DOHH2 (cell line): ENCODE measurements at regions not wholly inside any gene's neighbourhood (a gene's known extent, or its start where the extent isn't known, plus 50 kb on each side); places are given as distances from the start of the nearest gene placed in this dataset.

ENCODE experiments used
- H3F3A ChIP-seq: fragments of 200-600 bp; sonication (generic), shearing (Covaris generic); 2 replicates; pipeline ENCODE4 v1.6.0; 2016; ENCODE audit warnings: antibody characterized with exemption, mild to moderate bottlenecking; ENCODE audit not compliant: control insufficient read depth, insufficient read depth
- H3K27ac ChIP-seq: fragments of 200-600 bp; sonication (generic); 2 replicates; pipeline ENCODE4 v1.5.1; 2014; ENCODE audit warnings: low read depth, mild to moderate bottlenecking, low read length, moderate library complexity
- H3K27me3 ChIP-seq: fragments of 200-600 bp; sonication (generic); 2 replicates; pipeline ENCODE4 v1.6.1; 2014; ENCODE audit warnings: mild to moderate bottlenecking, low read length, mixed read lengths; ENCODE audit not compliant: control insufficient read depth
- H3K36me3 ChIP-seq: fragments of 200-600 bp; sonication (generic); 2 replicates; pipeline ENCODE4 v1.6.1; 2014; ENCODE audit warnings: mild to moderate bottlenecking, low read length, moderate library complexity, mixed read lengths; ENCODE audit not compliant: control insufficient read depth
- H3K4me1 ChIP-seq: fragments of 200-600 bp; sonication (generic); 2 replicates; pipeline ENCODE4 v1.6.1; 2014; ENCODE audit warnings: mild to moderate bottlenecking, low read length, mixed read lengths; ENCODE audit not compliant: control insufficient read depth
- H3K4me2 ChIP-seq: fragments of 200-600 bp; sonication (generic); 2 replicates; pipeline ENCODE4 v1.6.0; 2014; ENCODE audit warnings: mild to moderate bottlenecking, low read length, moderate library complexity
- H3K4me3 ChIP-seq: fragments of 200-600 bp; sonication (generic); 2 replicates; pipeline ENCODE4 v1.5.1; 2014; ENCODE audit warnings: mild to moderate bottlenecking, low read length, mixed read lengths
- H3K79me2 ChIP-seq: fragments of 200-600 bp; sonication (generic); 2 replicates; pipeline ENCODE4 v1.6.1; 2014; ENCODE audit warnings: mild to moderate bottlenecking, low read length, mixed read lengths; ENCODE audit not compliant: control insufficient read depth
- H3K9me2 ChIP-seq: fragments of 200-600 bp; sonication (generic); replicated peaks from 2 replicates; pipeline ENCODE4 v1.6.1; 2014; ENCODE audit warnings: mild to moderate bottlenecking, low read length, mixed read lengths; ENCODE audit not compliant: control insufficient read depth
- H3K9me3 ChIP-seq: fragments of 200-600 bp; sonication (generic); 2 replicates; pipeline ENCODE4 v1.6.1; 2014; ENCODE audit warnings: antibody characterized with exemption, low read length, mixed read lengths; ENCODE audit not compliant: control insufficient read depth, insufficient read depth
- H4K20me1 ChIP-seq: fragments of 200-600 bp; sonication (generic); 2 replicates; pipeline ENCODE4 v1.6.0; 2014; ENCODE audit warnings: low read depth, mild to moderate bottlenecking, antibody characterized with exemption, low read length, moderate library complexity; ENCODE audit not compliant: control insufficient read depth, insufficient read depth
- EZH2phosphoT487 ChIP-seq: fragments of 200-600 bp; sonication (generic); IDR thresholded peaks from 2 replicates; pipeline ENCODE4 v1.6.1; 2017; ENCODE audit warnings: borderline replicate concordance, mild to moderate bottlenecking, antibody characterized with exemption, low read length, moderate library complexity, mixed read lengths
- TF ChIP-seq, protein P1 (sequence below): fragments of 200-600 bp; sonication (generic); IDR thresholded peaks from one replicate; pipeline ENCODE4 v1.5.1; 2014; ENCODE audit warnings: antibody characterized with exemption, mild to moderate bottlenecking, low read depth, low read length; ENCODE audit not compliant: poor library complexity, severe bottlenecking

DNA sequence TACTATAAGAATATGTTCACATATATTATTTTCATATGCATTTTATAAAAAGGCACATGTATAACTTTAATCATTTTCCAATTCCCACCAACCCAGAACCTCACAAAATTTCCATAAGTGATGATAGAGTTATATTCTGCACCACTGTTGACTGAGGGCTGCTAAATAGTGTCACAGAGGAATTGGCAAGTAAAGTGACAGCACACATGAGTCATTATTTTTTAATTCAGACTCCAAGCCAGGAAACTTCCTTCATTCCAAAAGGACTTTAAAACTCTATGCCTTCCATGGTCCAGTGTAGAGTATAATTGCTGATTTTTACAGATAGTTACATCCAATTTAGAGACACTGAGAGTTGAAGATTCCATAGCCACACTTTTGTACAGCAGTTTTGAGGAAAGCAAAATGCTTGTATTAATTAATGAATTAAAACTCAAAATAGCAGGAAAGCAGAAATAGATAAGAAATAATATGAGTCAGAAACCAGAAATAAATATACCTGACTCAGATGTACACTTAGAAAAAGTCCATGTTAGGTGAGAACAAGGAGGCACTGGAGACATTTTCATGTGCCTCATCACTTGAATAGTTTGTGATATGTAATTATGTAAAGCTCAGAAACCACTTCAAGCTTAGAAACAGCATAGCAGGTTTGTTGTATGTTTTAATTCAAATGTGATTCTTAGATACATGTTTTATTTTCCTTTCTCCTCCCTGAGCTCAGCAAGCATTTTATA lies 425.2 kb upstream of the OPRM1 start:
- H3K79me2 ChIP-seq = no peaks in the 10 kb centered on the region
- H3K4me1 ChIP-seq = no peaks in the 10 kb centered on the region
- no peaks in the 10 kb centered on the region for H3K9me3 ChIP-seq
- H3K9me2 ChIP-seq = no peaks in the 10 kb centered on the region
- H3K27ac ChIP-seq = no peak overlapping the region
- no peaks in the 10 kb centered on the region for H3K36me3 ChIP-seq
- no peaks in the 10 kb centered on the region for H4K20me1 ChIP-seq
- H3K27me3 ChIP-seq = no peaks in the 10 kb centered on the region
- TF ChIP-seq EZH2phosphoT487 = no peak
- TF ChIP-seq, protein P1, sequence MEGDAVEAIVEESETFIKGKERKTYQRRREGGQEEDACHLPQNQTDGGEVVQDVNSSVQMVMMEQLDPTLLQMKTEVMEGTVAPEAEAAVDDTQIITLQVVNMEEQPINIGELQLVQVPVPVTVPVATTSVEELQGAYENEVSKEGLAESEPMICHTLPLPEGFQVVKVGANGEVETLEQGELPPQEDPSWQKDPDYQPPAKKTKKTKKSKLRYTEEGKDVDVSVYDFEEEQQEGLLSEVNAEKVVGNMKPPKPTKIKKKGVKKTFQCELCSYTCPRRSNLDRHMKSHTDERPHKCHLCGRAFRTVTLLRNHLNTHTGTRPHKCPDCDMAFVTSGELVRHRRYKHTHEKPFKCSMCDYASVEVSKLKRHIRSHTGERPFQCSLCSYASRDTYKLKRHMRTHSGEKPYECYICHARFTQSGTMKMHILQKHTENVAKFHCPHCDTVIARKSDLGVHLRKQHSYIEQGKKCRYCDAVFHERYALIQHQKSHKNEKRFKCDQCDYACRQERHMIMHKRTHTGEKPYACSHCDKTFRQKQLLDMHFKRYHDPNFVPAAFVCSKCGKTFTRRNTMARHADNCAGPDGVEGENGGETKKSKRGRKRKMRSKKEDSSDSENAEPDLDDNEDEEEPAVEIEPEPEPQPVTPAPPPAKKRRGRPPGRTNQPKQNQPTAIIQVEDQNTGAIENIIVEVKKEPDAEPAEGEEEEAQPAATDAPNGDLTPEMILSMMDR = no peak
- no peak overlapping the region for H3K4me3 ChIP-seq
- no peaks in the 10 kb centered on the region for H3F3A ChIP-seq
- no peak overlapping the region for H3K4me2 ChIP-seq

DNA sequence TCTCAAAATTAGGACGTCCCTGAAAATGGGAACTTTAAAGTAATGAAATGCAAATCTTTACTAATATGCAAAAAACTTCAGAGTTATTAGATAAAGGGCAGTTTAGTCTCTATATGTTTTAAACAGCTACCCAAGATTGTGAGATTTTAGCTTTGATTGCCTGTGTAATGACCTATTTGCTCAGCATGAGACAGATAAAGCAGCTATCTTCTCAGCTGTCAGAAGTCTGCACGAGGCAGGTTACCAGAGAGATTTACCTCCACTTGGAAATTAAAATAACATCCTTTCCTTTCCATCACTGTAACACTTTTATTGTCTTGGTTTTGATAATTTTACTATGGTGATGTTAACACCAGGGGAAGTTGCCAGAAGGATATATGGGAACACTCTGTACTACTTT lies 436.6 kb upstream of the OPRM1 start:
- H3K4me3 ChIP-seq = no peak overlapping the region
- no peak overlapping the region for H3K4me2 ChIP-seq
- no peaks in the 10 kb centered on the region for H3K9me3 ChIP-seq
- no peaks in the 10 kb centered on the region for H3K36me3 ChIP-seq
- no peak overlapping the region for H3K27ac ChIP-seq
- TF ChIP-seq EZH2phosphoT487 = no peak
- TF ChIP-seq, protein P1 = no peak
- no peaks in the 10 kb centered on the region for H3K9me2 ChIP-seq
- no peaks in the 10 kb centered on the region for H3K79me2 ChIP-seq
- H3K4me1 ChIP-seq = no peaks in the 10 kb centered on the region
- H3F3A ChIP-seq = no peaks in the 10 kb centered on the region
- no peaks in the 10 kb centered on the region for H4K20me1 ChIP-seq
- H3K27me3 ChIP-seq = no peaks in the 10 kb centered on the region

DNA sequence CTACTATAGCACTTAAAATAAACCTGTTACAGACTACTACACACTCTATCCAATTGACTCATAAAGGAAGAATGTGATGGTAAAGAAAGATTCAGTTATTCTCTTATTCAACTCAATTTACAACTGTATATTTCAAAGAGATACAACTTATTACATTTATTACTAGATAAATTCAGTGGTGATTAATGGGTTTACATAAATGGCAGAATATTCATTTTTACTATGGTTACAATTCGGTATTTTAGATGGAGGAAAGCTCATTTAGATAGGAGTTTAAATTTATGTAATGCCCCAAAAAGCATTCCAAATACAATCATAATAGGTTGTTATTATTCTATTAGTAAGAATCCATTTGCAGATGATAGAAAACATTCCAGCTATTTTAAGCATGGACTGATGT lies 439.1 kb upstream of the OPRM1 start:
- H3K79me2 ChIP-seq = no peaks in the 10 kb centered on the region
- no peaks in the 10 kb centered on the region for H3K27me3 ChIP-seq
- H3K9me2 ChIP-seq = no peaks in the 10 kb centered on the region
- no peak overlapping the region for H3K27ac ChIP-seq
- H3K9me3 ChIP-seq = no peaks in the 10 kb centered on the region
- no peak overlapping the region for H3K4me3 ChIP-seq
- no peaks in the 10 kb centered on the region for H3K36me3 ChIP-seq
- H3F3A ChIP-seq = no peaks in the 10 kb centered on the region
- H3K4me1 ChIP-seq = no peaks in the 10 kb centered on the region
- no peaks in the 10 kb centered on the region for H4K20me1 ChIP-seq
- H3K4me2 ChIP-seq = no peak overlapping the region
- TF ChIP-seq EZH2phosphoT487 = no peak
- TF ChIP-seq, protein P1 = no peak
